H9 (cell line): ENCODE measurements at regions not wholly inside any gene's neighbourhood (a gene's known extent, or its start where the extent isn't known, plus 50 kb on each side); places are given as distances from the start of the nearest gene placed in this dataset.

ENCODE experiments used
- DNase-seq: peaks from one replicate; pipeline ENCODE4 v3.0.0-alpha.2; 2017
- H2AFZ ChIP-seq: one replicate; pipeline ENCODE4 v1.6.1; 2013; ENCODE audit warnings: mild to moderate bottlenecking, low read length, control low read depth, moderate library complexity
- H2AK5ac ChIP-seq: 2 replicates; pipeline ENCODE4 v1.6.1; 2013; ENCODE audit warnings: low read length, control low read depth, mixed read lengths; ENCODE audit not compliant: insufficient read length
- H2BK120ac ChIP-seq: one replicate; pipeline ENCODE4 v1.6.1; 2013; ENCODE audit warnings: low read depth, mild to moderate bottlenecking, low read length, control low read depth, inconsistent platforms; ENCODE audit not compliant: poor library complexity, severe bottlenecking
- H2BK12ac ChIP-seq: 2 replicates; pipeline ENCODE4 v1.6.1; 2013; ENCODE audit warnings: low read length, control low read depth, mixed read lengths, low read depth; ENCODE audit not compliant: insufficient read length
- H2BK15ac ChIP-seq: 2 replicates; pipeline ENCODE4 v1.6.1; 2013; ENCODE audit warnings: low read depth, low read length, control low read depth
- H2BK20ac ChIP-seq: one replicate; pipeline ENCODE4 v1.6.1; 2013; ENCODE audit warnings: low read depth, mild to moderate bottlenecking, low read length, control low read depth, inconsistent platforms; ENCODE audit not compliant: poor library complexity, severe bottlenecking
- H2BK5ac ChIP-seq: 2 replicates; pipeline ENCODE4 v1.6.1; 2013; ENCODE audit warnings: low read length, control low read depth, mixed read lengths; ENCODE audit not compliant: insufficient read length
- H3K14ac ChIP-seq: 2 replicates; pipeline ENCODE4 v1.6.1; 2013; ENCODE audit warnings: low read length, control low read depth; ENCODE audit not compliant: insufficient read depth
- H3K18ac ChIP-seq: 2 replicates; pipeline ENCODE4 v1.6.1; 2013; ENCODE audit warnings: low read depth, mild to moderate bottlenecking, mixed read lengths, low read length, control low read depth; ENCODE audit not compliant: insufficient read length
- H3K23ac ChIP-seq: 2 replicates; pipeline ENCODE4 v1.6.1; 2013; ENCODE audit warnings: low read length, control low read depth, mixed read lengths, low read depth; ENCODE audit not compliant: insufficient read length
- H3K23me2 ChIP-seq: 2 replicates; pipeline ENCODE4 v1.6.1; 2013; ENCODE audit warnings: low read depth, mild to moderate bottlenecking, mixed read lengths, low read length, control low read depth; ENCODE audit not compliant: insufficient read length, poor library complexity, severe bottlenecking
- H3K27ac ChIP-seq: 2 replicates; pipeline ENCODE4 v1.5.1; 2013; ENCODE audit warnings: low read length, control low read depth, mixed read lengths, low read depth; ENCODE audit not compliant: insufficient read length
- H3K27me3 ChIP-seq: 2 replicates; pipeline ENCODE4 v1.6.1; 2013; ENCODE audit warnings: low read length, control low read depth, inconsistent platforms; ENCODE audit not compliant: insufficient read depth
- H3K4ac ChIP-seq: 2 replicates; pipeline ENCODE4 v1.6.1; 2013; ENCODE audit warnings: low read depth, mild to moderate bottlenecking, control low read depth, inconsistent platforms, low read length, moderate library complexity
- H3K4me1 ChIP-seq: 2 replicates; pipeline ENCODE4 v1.6.1; 2013; ENCODE audit warnings: low read length, control low read depth, inconsistent platforms; ENCODE audit not compliant: insufficient read depth
- H3K4me2 ChIP-seq: 2 replicates; pipeline ENCODE4 v1.6.1; 2013; ENCODE audit warnings: low read length, control low read depth, mixed read lengths; ENCODE audit not compliant: insufficient read length, insufficient read depth
- H3K56ac ChIP-seq: 2 replicates; pipeline ENCODE4 v1.6.1; 2013; ENCODE audit warnings: low read depth, mild to moderate bottlenecking, mixed read lengths, low read length, control low read depth; ENCODE audit not compliant: insufficient read length
- H3K79me1 ChIP-seq: 2 replicates; pipeline ENCODE4 v1.6.1; 2013; ENCODE audit warnings: low read depth, mild to moderate bottlenecking, moderate library complexity, low read length, control low read depth, inconsistent platforms; ENCODE audit not compliant: insufficient read depth, poor library complexity, severe bottlenecking
- H3K79me2 ChIP-seq: 2 replicates; pipeline ENCODE4 v1.6.1; 2013; ENCODE audit warnings: low read length, control low read depth, inconsistent platforms; ENCODE audit not compliant: insufficient read depth
- H3K9ac ChIP-seq: 2 replicates; pipeline ENCODE4 v1.6.1; 2013; ENCODE audit warnings: low read length, control low read depth, mixed read lengths; ENCODE audit not compliant: insufficient read length; ENCODE audit errors: extremely low read depth
- H3K9me3 ChIP-seq: one replicate; pipeline ENCODE4 v1.6.1; 2013; ENCODE audit warnings: low read depth, low read length, inconsistent platforms; ENCODE audit not compliant: control insufficient read depth
- H3T11ph ChIP-seq: one replicate; pipeline ENCODE4 v1.6.1; 2013; ENCODE audit warnings: mild to moderate bottlenecking, low read length, control low read depth, inconsistent platforms
- H4K20me1 ChIP-seq: one replicate; pipeline ENCODE4 v1.6.1; 2013; ENCODE audit not compliant: control insufficient read depth, insufficient read length, insufficient read depth
- H4K5ac ChIP-seq: 2 replicates; pipeline ENCODE4 v1.6.1; 2013; ENCODE audit warnings: low read depth, mild to moderate bottlenecking, mixed read lengths, low read length, control low read depth; ENCODE audit not compliant: insufficient read length
- H4K8ac ChIP-seq: replicated peaks from 2 replicates; pipeline ENCODE4 v1.6.1; 2013; ENCODE audit warnings: low read length, control low read depth, mixed read lengths, low read depth; ENCODE audit not compliant: insufficient read length
- H4K91ac ChIP-seq: 2 replicates; pipeline ENCODE4 v1.6.1; 2013; ENCODE audit warnings: low read depth, mild to moderate bottlenecking, moderate library complexity, mixed read lengths, low read length, control low read depth; ENCODE audit not compliant: insufficient read length
- H3K27ac Mint-ChIP-seq, 3 experiments: 2 replicates in 2 of 3; 3 replicates in 1 of 3; pipeline ENCODE4 v1.8.0; 2020 to 2021; ENCODE audit warnings: mixed read lengths in 3 of 3, mild to moderate bottlenecking in 1 of 3, moderate library complexity in 1 of 3
- H3K27me3 Mint-ChIP-seq: 2 replicates; pipeline ENCODE4 v1.8.0; 2021; ENCODE audit warnings: low read depth, mild to moderate bottlenecking, moderate library complexity, mixed read lengths
- H3K36me3 Mint-ChIP-seq, 3 experiments: 2 replicates in 2 of 3; 3 replicates in 1 of 3; pipeline ENCODE4 v1.8.0; 2020 to 2021; ENCODE audit warnings: low read depth in 3 of 3, mixed read lengths in 3 of 3; ENCODE audit not compliant: insufficient read depth in 1 of 3
- H3K4me1 Mint-ChIP-seq, 2 experiments: 2 replicates each; pipeline ENCODE4 v1.8.0; 2020; ENCODE audit warnings: mixed read lengths in 2 of 2
- H3K4me3 Mint-ChIP-seq, 2 experiments: 2 replicates in 1 of 2; 3 replicates in 1 of 2; pipeline ENCODE4 v1.8.0; 2020 to 2021; ENCODE audit warnings: mild to moderate bottlenecking in 2 of 2, mixed read lengths in 2 of 2, moderate library complexity in 1 of 2
- H3K9me3 Mint-ChIP-seq, 2 experiments: 2 replicates in 1 of 2; 3 replicates in 1 of 2; pipeline ENCODE4 v1.8.0; 2020; ENCODE audit warnings: mild to moderate bottlenecking in 2 of 2, mixed read lengths in 2 of 2, moderate library complexity in 1 of 2
- CTCF ChIP-seq: fragments of 200-600 bp; sonication (generic); conservative IDR thresholded peaks from 3 replicates; pipeline ENCODE4 v1.8.0; 2021; ENCODE audit warnings: antibody characterized with exemption, mild to moderate bottlenecking
- WGBS: extraction: QIAGEN DNeasy Blood & Tissue Kit; methylation state at CpG from one replicate; pipeline ENCODE4 v1.1.7; 2013; ENCODE audit warnings: missing lambda C conversion rate, low lambda C conversion rate, mixed read lengths; ENCODE audit not compliant: insufficient read length; ENCODE audit errors: extremely low coverage; 5-methylcytosine and 5-hydroxymethylcytosine counted together

- no peaks in the 10 kb centered on the region for H3K4me1 ChIP-seq
- no peak overlapping the region for H3K27ac ChIP-seq
- Mint-ChIP-seq H3K9me3 (no peaks in the 10 kb centered on the region), H3K27me3 (peaks cover 3% of the 10 kb centered on the region; the same call in 1 of the 2 replicates), H3K36me3 (no peaks in the 10 kb centered on the region), H3K27ac (no peak overlapping the region), H3K4me1 (peaks cover 14 to 17% of the 10 kb centered on the region in 2 experiments), H3K4me3 (no peak overlapping the region; a peak in 1 of 5 replicates)
- H3K56ac ChIP-seq: no peak overlapping the region
- H2BK20ac ChIP-seq: no peak overlapping the region
- no peaks in the 10 kb centered on the region for H3K9me3 ChIP-seq
- no peak overlapping the region for H3K18ac ChIP-seq
- no peak overlapping the region for H4K5ac ChIP-seq
- no peak overlapping the region for H4K91ac ChIP-seq
- H3K4ac ChIP-seq: no peak overlapping the region
- no peaks in the 10 kb centered on the region for H3K79me2 ChIP-seq
- no peak overlapping the region for H3K4me2 ChIP-seq
- H3K23ac ChIP-seq: no peak overlapping the region
- DNase-seq: no peak
- no peaks in the 10 kb centered on the region for H4K20me1 ChIP-seq
- no peak overlapping the region for H4K8ac ChIP-seq
- H2BK12ac ChIP-seq: no peak overlapping the region
- no CpG with 5 or more reads among the region's 9 CpGs for WGBS
- H2BK120ac ChIP-seq: no peak overlapping the region
- no peak overlapping the region for H3K9ac ChIP-seq
- TF ChIP-seq CTCF: no peak
- H3K27me3 ChIP-seq: no peaks in the 10 kb centered on the region
- no peak overlapping the region for H2AFZ ChIP-seq
- no peaks in the 10 kb centered on the region for H3K23me2 ChIP-seq
- H2BK15ac ChIP-seq: no peak overlapping the region
- no peak overlapping the region for H3K14ac ChIP-seq
- H3K79me1 ChIP-seq: no peaks in the 10 kb centered on the region
- H2BK5ac ChIP-seq: no peak overlapping the region
- no peak overlapping the region for H3T11ph ChIP-seq
- H2AK5ac ChIP-seq: no peak overlapping the region
Observed at GRCh38 chr5:171663311-171664085, 122.1 kb upstream of the SMIM23 start.
